Peyer's patch (tissue), 4 donors: ENCODE measurements at regions not wholly inside any gene's neighbourhood (a gene's known extent, or its start where the extent isn't known, plus 50 kb on each side); places are given as distances from the start of the nearest gene placed in this dataset.

ENCODE experiments used
- POLR2A ChIP-seq, 2 donors: fragments of 450-650 bp; IDR thresholded peaks; one replicate each; pipeline ENCODE4 v1.5.1; 2017; ENCODE audit warnings: antibody characterized with exemption in 2 of 2, mild to moderate bottlenecking in 2 of 2, moderate library complexity in 2 of 2
- TF ChIP-seq, protein P1 (sequence below), 6 experiments: fragments of 450-650 bp in 4 of 6; fragments of 200-600 bp in 2 of 6; sonication (generic) in 1 of 6; IDR thresholded peaks; one replicate each; pipeline ENCODE4 v1.5.1; 2017 to 2019; ENCODE audit warnings: antibody characterized with exemption in 6 of 6, mild to moderate bottlenecking in 3 of 6, moderate library complexity in 1 of 6

DNA sequence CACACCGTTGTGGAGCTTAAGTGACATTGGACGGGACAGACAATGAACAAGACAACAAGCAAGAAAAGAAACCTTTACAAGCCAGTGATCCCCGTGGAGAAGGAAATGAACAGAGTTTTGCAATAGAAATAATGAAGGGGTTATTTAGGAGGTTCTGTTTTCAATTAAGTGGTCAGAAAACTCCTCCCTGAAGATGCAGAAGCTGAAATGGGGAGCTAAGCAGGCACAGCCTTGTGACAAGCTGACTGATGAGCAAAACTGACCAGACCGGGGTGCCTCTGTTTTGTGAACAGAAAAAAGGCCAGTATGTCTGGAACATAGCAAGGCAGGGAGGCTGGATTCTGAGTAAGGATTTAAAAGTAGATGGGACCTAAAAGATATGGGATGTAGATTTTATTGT lies 299.8 kb upstream of the POM121L12 start:
- TF ChIP-seq, protein P1, sequence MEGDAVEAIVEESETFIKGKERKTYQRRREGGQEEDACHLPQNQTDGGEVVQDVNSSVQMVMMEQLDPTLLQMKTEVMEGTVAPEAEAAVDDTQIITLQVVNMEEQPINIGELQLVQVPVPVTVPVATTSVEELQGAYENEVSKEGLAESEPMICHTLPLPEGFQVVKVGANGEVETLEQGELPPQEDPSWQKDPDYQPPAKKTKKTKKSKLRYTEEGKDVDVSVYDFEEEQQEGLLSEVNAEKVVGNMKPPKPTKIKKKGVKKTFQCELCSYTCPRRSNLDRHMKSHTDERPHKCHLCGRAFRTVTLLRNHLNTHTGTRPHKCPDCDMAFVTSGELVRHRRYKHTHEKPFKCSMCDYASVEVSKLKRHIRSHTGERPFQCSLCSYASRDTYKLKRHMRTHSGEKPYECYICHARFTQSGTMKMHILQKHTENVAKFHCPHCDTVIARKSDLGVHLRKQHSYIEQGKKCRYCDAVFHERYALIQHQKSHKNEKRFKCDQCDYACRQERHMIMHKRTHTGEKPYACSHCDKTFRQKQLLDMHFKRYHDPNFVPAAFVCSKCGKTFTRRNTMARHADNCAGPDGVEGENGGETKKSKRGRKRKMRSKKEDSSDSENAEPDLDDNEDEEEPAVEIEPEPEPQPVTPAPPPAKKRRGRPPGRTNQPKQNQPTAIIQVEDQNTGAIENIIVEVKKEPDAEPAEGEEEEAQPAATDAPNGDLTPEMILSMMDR (IDR thresholded peaks at IDR 0.05): no peak
- TF ChIP-seq POLR2A (IDR thresholded peaks at IDR 0.05): no peak
